ENCODE measurements at regions not wholly inside any gene's neighbourhood (a gene's known extent, or its start where the extent isn't known, plus 50 kb on each side); places are given as distances from the start of the nearest gene placed in this dataset.

DNA sequence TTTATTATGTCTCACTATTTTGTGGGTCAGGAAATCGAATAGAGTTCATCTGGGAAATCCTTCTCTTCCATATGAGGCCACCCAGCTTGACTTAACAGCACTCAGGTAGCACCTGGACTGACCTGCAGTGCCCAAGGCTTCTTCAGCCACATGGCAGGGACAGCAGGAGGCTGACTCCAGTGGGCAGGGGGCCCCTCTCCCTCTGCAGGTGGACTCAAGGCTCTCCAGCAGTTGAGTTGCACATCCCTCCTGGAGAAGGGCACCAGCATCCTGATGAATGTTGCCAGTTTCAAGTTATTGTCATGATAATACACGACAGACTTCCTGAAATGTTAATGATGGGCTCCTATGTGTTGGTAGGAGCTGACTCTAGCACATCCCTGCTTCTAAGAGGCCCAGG, 338.1 kb upstream of the RAB6C start:
- TF ChIP-seq, protein P1, sequence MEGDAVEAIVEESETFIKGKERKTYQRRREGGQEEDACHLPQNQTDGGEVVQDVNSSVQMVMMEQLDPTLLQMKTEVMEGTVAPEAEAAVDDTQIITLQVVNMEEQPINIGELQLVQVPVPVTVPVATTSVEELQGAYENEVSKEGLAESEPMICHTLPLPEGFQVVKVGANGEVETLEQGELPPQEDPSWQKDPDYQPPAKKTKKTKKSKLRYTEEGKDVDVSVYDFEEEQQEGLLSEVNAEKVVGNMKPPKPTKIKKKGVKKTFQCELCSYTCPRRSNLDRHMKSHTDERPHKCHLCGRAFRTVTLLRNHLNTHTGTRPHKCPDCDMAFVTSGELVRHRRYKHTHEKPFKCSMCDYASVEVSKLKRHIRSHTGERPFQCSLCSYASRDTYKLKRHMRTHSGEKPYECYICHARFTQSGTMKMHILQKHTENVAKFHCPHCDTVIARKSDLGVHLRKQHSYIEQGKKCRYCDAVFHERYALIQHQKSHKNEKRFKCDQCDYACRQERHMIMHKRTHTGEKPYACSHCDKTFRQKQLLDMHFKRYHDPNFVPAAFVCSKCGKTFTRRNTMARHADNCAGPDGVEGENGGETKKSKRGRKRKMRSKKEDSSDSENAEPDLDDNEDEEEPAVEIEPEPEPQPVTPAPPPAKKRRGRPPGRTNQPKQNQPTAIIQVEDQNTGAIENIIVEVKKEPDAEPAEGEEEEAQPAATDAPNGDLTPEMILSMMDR (IDR thresholded peaks at IDR 0.05): no peak
- TF ChIP-seq POLR2A (IDR thresholded peaks at IDR 0.05) (no peak), EP300 (IDR thresholded peaks at IDR 0.05) (no peak)
